ENCODE measurements at regions not wholly inside any gene's neighbourhood (a gene's known extent, or its start where the extent isn't known, plus 50 kb on each side); places are given as distances from the start of the nearest gene placed in this dataset.

- TF ChIP-seq CTCF (conservative IDR thresholded peaks at IDR 0.05; ENCODE audit: low read length) (no peak), EZH2phosphoT487 (IDR thresholded peaks at IDR 0.05; ENCODE audit: borderline replicate concordance) (no peak)
These were observed 69.8 kb upstream of the HEY2 start for GRCh38 chr6:125679651-125680050.

Measured in Loucy (cell line).